ENCODE measurements at regions not wholly inside any gene's neighbourhood (a gene's known extent, or its start where the extent isn't known, plus 50 kb on each side); places are given as distances from the start of the nearest gene placed in this dataset.

DNA sequence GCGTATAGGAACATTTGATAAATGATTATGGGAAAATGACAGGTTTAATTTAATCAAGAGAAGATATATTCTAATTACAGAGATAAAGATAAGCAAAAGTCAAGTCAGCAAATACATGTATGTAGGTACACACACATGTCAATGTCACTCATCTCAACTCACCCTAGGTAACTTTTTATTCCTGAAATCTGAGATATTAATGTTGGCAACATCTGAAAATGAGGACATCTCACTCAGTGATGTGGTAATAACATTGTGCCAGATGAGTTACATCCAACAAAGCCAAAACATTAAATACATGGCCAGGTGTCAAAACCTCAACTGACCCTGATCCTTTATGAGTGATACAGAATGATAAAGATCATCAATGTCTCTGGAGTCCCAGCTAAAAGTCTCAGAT lies 363.3 kb upstream of the F9 start:
- TF ChIP-seq TCF12 (IDR thresholded peaks at IDR 0.05; ENCODE audit: low read depth, low read length) (no peak), CHD1 (IDR thresholded peaks at IDR 0.05; ENCODE audit: low read depth, low read length) (no peak), EGR1 (IDR thresholded peaks at IDR 0.05; ENCODE audit: borderline replicate concordance, low read depth, low read length) (no peak), SIN3A (conservative IDR thresholded peaks at IDR 0.05 in 1 of 2, IDR thresholded peaks at IDR 0.05 in 1 of 2; ENCODE audit: low read depth in 1 of 2, low read length in 2 of 2) (no peak)
- H3K79me1 ChIP-seq (ENCODE audit: low read depth, low read length): no peaks in the 10 kb centered on the region
- no peak overlapping the region for H3K23ac ChIP-seq (ENCODE audit: insufficient read length)

More for the DNA sequence above, 363.3 kb upstream of the F9 start:
- Histone ChIP-seq H2BK20ac (ENCODE audit: low read length) (no peak overlapping the region), H4K91ac (replicated peaks; ENCODE audit: insufficient read length, low read length) (no peak overlapping the region), H3K4me2 (ENCODE audit: insufficient read depth in 1 of 2, low read depth in 2 of 2, low read length in 2 of 2) (no peak overlapping the region), H4K8ac (ENCODE audit: extremely low read depth, insufficient read depth, low read length) (no peak overlapping the region), H3K23me2 (ENCODE audit: low read depth, low read length) (no peaks in the 10 kb centered on the region), H3K27me3 (replicated peaks in 1 of 4; ENCODE audit: control insufficient read depth in 3 of 4, extremely low read depth in 1 of 4, insufficient read depth in 3 of 4, low read length in 3 of 4) (no peaks in the 10 kb centered on the region), H3K27ac (ENCODE audit: low read depth, low read length) (no peak overlapping the region), H2BK5ac (ENCODE audit: low read depth, low read length) (no peak overlapping the region), H2AFZ (ENCODE audit: low read length) (no peak overlapping the region), H3K18ac (ENCODE audit: extremely low read depth, low read length) (no peak overlapping the region), H3K79me2 (ENCODE audit: control insufficient read depth in 1 of 2, insufficient read depth in 2 of 2, low read length in 2 of 2) (no peaks in the 10 kb centered on the region), H3K9ac (replicated peaks in 1 of 4; ENCODE audit: extremely low read depth in 1 of 4, low read depth in 3 of 4, low read length in 3 of 4) (no peak overlapping the region), H3K9me3 (ENCODE audit: insufficient read depth in 2 of 2, low read depth in 1 of 2, low read length in 1 of 2) (no peaks in the 10 kb centered on the region), H2BK15ac (ENCODE audit: low read length) (no peak overlapping the region), H3K4me3 (ENCODE audit: extremely low read depth in 1 of 4, insufficient read depth in 2 of 4, low read depth in 3 of 4, low read length in 4 of 4) (no peak overlapping the region), H3K56ac (replicated peaks; ENCODE audit: insufficient read length, low read depth, low read length) (no peak overlapping the region), H3K4ac (replicated peaks; ENCODE audit: insufficient read length, low read depth, low read length) (no peak overlapping the region), H3K36me3 (ENCODE audit: control insufficient read depth in 2 of 4, insufficient read depth in 4 of 4, low read length in 3 of 4) (no peaks in the 10 kb centered on the region), H4K20me1 (replicated peaks in 1 of 2; ENCODE audit: control insufficient read depth in 1 of 2, insufficient read depth in 2 of 2, low read length in 2 of 2) (no peaks in the 10 kb centered on the region), H3K14ac (ENCODE audit: insufficient read length) (no peak overlapping the region), H4K5ac (ENCODE audit: insufficient read length, low read depth, low read length) (no peak overlapping the region), H2AK5ac (ENCODE audit: low read depth, low read length) (no peak overlapping the region), H2BK12ac (ENCODE audit: low read depth, low read length) (no peak overlapping the region), H3K4me1 (replicated peaks in 1 of 4; ENCODE audit: control insufficient read depth in 3 of 4, insufficient read depth in 4 of 4, low read length in 3 of 4) (0 out of 7 replicates have a peak, but pooled peaks cover 0 to 3% (median 0%) of the 10 kb centered on the region in 4 experiments), H2BK120ac (replicated peaks; ENCODE audit: low read depth, low read length) (no peak overlapping the region)
- WGBS, 2 experiments (ENCODE audit: extremely low coverage in 1 of 2, insufficient coverage in 1 of 2, insufficient read length in 1 of 2, insufficient replicate concordance in 2 of 2, low coverage in 1 of 2, low lambda C conversion rate in 2 of 2, missing lambda C conversion rate in 1 of 2): 100% methylated on average over 1 of the region's 1 CpG; no CpG with 5 or more reads in 1 of the 2 experiments
- DNase-seq (ENCODE audit: low read depth in 1 of 2, low spot score in 2 of 2): no peak
- no peak for FAIRE-seq
- CTCF ChIA-PET (ENCODE audit: partially characterized antibody): no interaction called here
- POLR2A ChIA-PET (ENCODE audit: partially characterized antibody): no interaction called here
